RWPE1 (cell line): ENCODE measurements at regions not wholly inside any gene's neighbourhood (a gene's known extent, or its start where the extent isn't known, plus 50 kb on each side); places are given as distances from the start of the nearest gene placed in this dataset.

Experiments used
- CTCF ChIA-PET: fragments of 350-600 bp; sonication (Branson Sonifier 250); formaldehyde crosslinking; extraction: SDS; loops from one replicate; lab custom pipeline; 2021; lab: Yijun Ruan, JAX
- POLR2A ChIA-PET: fragments of 400-600 bp; formaldehyde crosslinking; extraction: SDS; loops from one replicate; lab custom pipeline; 2020; ENCODE audit warnings: antibody characterized with exemption; ENCODE audit not compliant: low non-redundant PET; lab: Yijun Ruan, JAX
- DNase-seq: peaks from one replicate; pipeline ENCODE4 v3.0.0; 2012; ENCODE audit warnings: low spot score
- H3K27ac ChIP-seq: fragments of 450-650 bp; 2 replicates; pipeline ENCODE4 v1.5.1; 2017
- TF ChIP-seq, protein P1 (sequence below): fragments of 450-650 bp; conservative IDR thresholded peaks from 2 replicates; pipeline ENCODE4 v1.5.1; 2017; ENCODE audit warnings: low read depth, mild to moderate bottlenecking

DNA sequence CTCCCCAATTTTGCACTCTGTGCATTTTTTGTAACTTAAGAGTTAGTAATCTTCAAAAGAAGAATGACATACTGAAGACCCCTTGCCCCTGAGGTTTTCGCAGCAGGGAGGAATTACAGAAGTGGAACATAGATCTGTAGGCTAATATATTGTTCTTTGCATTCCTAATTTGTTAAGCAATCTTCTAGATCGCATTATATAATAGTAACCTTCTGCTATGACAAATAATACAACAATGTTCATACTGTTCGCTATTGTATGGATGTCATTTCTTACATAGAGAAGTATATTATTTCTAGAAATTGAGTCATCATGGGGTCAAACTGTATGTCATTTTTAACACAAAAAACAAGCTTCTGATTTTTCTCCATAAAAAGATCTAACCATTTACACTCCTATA is 95.8 kb upstream of the TGFBR2 start:
- CTCF ChIA-PET = no interaction called here
- TF ChIP-seq, protein P1, sequence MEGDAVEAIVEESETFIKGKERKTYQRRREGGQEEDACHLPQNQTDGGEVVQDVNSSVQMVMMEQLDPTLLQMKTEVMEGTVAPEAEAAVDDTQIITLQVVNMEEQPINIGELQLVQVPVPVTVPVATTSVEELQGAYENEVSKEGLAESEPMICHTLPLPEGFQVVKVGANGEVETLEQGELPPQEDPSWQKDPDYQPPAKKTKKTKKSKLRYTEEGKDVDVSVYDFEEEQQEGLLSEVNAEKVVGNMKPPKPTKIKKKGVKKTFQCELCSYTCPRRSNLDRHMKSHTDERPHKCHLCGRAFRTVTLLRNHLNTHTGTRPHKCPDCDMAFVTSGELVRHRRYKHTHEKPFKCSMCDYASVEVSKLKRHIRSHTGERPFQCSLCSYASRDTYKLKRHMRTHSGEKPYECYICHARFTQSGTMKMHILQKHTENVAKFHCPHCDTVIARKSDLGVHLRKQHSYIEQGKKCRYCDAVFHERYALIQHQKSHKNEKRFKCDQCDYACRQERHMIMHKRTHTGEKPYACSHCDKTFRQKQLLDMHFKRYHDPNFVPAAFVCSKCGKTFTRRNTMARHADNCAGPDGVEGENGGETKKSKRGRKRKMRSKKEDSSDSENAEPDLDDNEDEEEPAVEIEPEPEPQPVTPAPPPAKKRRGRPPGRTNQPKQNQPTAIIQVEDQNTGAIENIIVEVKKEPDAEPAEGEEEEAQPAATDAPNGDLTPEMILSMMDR = no peak
- no peak for DNase-seq
- no peak overlapping the region for H3K27ac ChIP-seq
- POLR2A ChIA-PET = no interaction called here

DNA sequence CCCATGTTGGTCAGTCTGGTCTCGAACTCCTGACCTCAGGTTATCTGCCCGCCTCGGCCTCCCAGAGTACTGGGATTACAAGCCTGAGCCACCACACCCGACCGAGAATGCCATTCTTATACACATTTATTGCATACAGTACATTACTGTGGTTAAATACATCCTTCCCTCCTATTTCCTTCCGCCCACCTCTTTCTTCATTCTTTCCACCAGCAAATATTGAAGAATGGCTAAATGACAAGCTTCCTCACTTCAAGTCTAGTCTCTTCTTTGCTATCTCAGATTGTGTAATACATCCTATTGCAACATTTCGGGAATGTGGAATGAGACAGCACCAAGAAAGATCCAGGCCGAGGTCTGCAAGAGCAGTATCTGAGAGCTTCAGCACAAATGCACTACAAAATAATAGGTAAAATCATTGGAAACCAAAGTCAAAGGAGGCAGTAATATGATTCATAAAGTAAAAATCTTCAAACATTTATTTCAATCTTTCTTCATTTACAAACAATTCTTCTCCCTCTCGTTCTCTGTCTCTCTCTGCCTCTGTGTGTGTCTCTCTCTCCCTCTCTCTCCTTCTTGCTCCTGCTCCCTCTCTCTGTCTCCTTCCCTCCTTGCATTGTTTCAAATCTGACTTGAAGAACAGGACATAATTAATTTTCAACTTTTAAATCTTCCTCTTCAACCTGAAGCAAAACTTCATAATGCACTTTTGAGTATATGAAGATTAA is 94.7 kb upstream of the TGFBR2 start:
- DNase-seq = peak; percentile 70
- POLR2A ChIA-PET = no interaction called here
- CTCF ChIA-PET = interaction anchor here (0.7 kb wide), 1 partner anchor 313 kb away, joined by 3 read pairs; no protein-coding TSS in a partner anchor
- H3K27ac ChIP-seq = peak overlapping the region; percentile 96
- TF ChIP-seq, protein P1 = no peak

DNA sequence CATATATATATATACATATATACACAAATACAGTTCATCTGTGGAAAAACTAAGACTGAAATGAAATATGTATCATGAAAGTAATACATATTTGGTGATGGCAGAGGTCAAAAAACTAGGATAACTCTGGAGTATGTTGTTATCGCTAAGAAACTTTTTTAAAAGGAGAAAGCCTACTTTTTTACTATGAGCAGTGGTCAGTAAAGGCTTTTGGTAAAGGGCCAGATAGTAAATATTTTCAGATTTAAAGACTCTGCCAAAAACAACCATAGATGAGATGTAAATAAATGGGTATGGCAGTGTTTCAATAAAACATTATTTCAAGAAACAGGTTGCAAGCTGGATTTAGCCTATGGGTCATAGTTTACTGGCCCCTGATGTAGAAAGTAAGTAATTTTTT is 93.8 kb upstream of the TGFBR2 start:
- POLR2A ChIA-PET = no interaction called here
- no peak overlapping the region; the same call in 1 of the 2 replicates for H3K27ac ChIP-seq
- DNase-seq = no peak
- TF ChIP-seq, protein P1 = no peak
- CTCF ChIA-PET = no interaction called here

DNA sequence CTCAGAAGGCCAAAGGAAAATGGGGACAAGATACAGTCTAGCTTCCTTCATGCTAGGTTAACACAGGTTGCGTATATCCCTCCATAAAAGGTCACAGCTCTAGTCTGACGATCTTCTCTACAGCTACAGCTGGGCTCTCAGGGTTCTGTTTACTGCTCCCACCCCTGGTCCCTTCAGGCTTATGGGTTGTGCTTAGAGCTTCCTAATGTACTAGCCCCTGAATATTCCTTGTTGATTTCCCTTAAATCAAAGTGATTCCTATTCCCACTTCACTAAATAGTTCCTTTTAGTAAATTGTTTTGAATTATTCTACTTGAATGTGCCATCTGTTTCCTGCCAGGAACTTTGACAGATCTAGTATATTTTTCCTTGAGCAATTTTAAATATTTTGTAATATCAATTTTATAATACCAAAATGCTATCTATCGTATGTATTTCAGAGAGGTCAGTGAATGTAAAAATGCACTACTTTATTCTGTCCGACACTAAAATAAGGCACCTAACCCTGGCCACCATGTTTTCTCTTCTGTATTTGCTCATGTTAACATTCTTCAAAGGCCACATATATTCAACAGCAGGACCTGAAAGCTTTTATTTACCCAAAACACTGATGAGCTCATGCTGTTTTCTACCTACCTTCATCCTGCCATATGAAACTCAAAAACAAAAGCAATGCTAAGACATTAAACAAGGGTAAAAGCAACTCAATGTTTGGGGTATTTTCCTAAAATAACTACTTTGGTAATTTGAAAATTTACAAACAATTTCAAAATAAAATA is 92.8 kb upstream of the TGFBR2 start:
- POLR2A ChIA-PET = no interaction called here
- DNase-seq = no peak
- H3K27ac ChIP-seq = no peak overlapping the region
- TF ChIP-seq, protein P1 = no peak
- CTCF ChIA-PET = no interaction called here

DNA sequence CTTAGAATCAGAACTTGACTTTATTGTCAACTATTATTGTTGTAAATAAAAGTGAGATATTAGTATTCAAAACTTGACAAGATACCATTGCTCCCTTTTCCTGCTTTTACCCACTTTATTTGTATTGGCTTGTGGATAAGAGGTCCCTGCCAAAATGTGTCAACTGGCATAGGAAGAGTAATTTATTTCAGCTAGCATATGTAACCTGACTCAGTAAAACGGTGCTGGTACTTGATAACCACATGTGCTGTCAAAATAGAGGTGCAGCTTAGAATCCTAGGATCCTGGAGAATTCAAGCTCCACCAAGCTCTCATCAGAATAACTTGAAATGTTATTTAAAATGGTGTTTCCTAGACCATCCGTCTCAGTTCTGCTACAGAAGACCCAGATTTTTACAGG is 90.2 kb upstream of the TGFBR2 start:
- no peak for DNase-seq
- ChIA-PET POLR2A (no interaction called here), CTCF (no interaction called here)
- TF ChIP-seq, protein P1 = no peak
- H3K27ac ChIP-seq = no peak overlapping the region

DNA sequence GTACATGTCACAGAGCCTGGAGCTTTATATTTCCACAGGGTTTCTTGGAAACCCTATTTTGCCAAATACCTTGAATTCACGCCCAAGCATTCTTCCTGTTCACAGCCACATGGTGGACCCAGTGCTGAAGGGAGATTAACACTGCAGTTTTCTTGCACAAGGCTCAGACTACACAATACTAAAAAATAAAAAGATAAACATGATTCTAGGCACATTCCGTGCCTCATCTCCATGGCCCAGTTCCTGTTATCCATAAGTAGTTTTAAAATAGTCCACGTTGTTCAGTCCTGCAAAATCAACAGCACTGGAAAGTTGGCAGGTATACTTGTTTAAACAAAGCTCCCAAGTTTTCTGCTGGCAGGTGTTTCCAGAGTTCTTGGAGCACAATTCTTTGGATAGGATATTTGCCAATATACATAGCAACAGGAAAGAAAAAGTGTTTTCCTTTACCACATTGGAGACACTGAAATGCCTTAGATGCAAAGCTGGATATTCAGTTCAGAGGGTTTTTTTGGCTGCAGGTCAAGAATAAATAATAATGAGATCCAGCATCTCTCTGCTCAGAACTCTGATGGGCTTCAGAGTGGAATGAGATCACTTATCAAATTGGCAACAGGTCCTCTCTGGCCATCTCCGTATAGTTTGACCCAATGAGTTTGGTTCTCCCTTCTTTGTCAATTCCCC is 88.1 kb upstream of the TGFBR2 start:
- ChIA-PET POLR2A (no interaction called here), CTCF (interaction anchor here (0.8 kb wide), 1 partner anchor 389 kb away, joined by 4 read pairs; no protein-coding TSS in a partner anchor)
- H3K27ac ChIP-seq = no peak overlapping the region
- peak; percentile 23 for DNase-seq
- TF ChIP-seq, protein P1 = peak; percentile 49
